Left ventricle myocardium superior (tissue), 1 donor: ENCODE measurements at regions not wholly inside any gene's neighbourhood (a gene's known extent, or its start where the extent isn't known, plus 50 kb on each side); places are given as distances from the start of the nearest gene placed in this dataset.

ENCODE experiments used
- ATAC-seq: fragments of 200-7000 bp; cut with Tn5 transposase; one replicate; pipeline ENCODE4 v1.9.1; 2020; ENCODE audit warnings: mild to moderate bottlenecking, moderate library complexity
- DNase-seq: peaks from one replicate; pipeline ENCODE4 v3.0.0-alpha.2; 2020
- intact Hi-C: fragments of 100-400 bp; cut with micrococcal nuclease; formaldehyde crosslinking; loops from one replicate; pipeline ENCODE4 v1.11.0; 2022
- donor health status: DM: no; HTN: yes; CAD: no; lungs with severe emphysema.

DNA sequence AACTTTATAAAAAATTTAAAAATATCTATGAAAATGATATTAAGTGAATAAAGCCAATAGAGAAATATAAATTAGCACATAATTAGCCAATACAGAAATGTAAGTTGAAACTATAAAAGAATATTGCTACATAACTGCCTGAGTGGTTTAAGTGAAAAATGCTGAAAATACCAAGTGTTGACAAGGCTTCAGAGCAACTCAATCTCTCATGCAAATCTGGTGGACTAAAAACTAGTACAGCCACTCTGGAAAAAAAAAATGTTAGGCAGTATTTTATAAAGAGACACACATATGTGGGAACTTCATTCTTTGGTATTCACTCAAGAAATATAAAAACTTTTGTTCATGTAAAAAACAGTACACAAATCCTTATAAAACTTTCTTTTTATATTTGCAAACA lies 833.7 kb upstream of the ROBO1 start:
- intact Hi-C loops: no loop called here
- DNase-seq: no peak
- ATAC-seq: no peak

- DNase-seq: no peak
- ATAC-seq: no peak
- intact Hi-C loops: no loop called here
Observed at GRCh38 chr3:80592792-80593191, 825.0 kb upstream of the ROBO1 start.

DNA sequence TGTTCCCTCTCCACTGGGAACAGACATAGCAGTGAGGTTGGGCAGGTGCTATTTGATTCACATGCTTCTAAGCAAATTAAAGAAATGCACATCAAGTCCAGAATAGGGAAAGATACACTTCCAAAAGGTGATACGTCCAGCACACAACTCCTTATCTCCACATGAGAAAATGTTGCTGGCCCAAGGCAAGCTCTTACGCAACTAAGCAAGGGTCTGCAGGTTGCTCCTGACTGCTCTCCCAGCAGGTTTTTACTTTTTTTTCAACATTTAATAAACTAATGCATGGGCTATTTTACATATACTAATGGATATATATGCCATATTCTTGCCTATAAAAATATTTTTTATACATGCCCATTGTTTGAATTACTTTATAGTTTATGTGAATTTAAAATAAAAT lies 818.5 kb upstream of the ROBO1 start:
- ATAC-seq (no peak), DNase-seq (no peak)
- intact Hi-C loops: no loop called here

GRCh38 chr3:80580146-80580545 lies 812.3 kb upstream of the ROBO1 start:
- ATAC-seq (no peak), DNase-seq (no peak)
- intact Hi-C loops: no loop called here

DNA sequence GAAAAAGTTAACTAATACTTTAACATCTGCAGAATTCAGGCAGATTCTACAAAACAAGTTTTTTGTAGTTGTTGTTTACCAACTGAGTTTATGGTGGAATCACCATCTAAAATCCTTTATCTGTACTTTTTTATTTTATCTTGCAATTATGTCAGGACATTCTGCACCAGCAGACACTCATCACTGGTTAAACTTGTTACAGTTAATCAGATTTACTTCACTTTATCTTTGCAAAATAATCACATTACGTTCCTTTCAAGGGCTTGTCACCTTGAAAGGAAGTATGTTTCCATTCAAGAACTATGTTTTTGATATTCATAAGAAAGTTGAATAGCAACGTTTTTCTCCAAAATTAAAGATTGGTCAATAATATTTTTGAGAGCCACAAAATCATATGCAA lies 796.6 kb upstream of the ROBO1 start:
- DNase-seq: no peak
- intact Hi-C loops: no loop called here
- ATAC-seq: no peak

DNA sequence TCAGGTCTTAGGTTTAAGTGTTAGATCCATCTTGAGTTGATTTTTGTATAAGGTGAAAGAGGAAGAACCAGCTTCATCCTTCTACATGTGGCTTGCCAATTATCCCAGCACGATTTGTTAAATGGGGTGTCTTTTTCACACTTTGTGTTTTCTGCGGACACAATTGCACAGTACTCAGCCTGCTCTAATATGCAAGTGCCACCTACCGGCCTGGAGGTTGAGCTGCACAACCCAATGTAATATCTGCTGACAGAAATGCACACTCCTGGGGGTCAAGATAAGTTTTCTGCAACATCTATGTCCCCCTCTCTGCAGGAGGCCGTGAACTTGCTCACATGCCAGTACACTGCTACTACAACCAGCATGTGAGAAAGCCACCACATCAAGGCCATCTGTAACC lies 791.9 kb upstream of the ROBO1 start:
- intact Hi-C loops: no loop called here
- DNase-seq (no peak), ATAC-seq (no peak)

DNA sequence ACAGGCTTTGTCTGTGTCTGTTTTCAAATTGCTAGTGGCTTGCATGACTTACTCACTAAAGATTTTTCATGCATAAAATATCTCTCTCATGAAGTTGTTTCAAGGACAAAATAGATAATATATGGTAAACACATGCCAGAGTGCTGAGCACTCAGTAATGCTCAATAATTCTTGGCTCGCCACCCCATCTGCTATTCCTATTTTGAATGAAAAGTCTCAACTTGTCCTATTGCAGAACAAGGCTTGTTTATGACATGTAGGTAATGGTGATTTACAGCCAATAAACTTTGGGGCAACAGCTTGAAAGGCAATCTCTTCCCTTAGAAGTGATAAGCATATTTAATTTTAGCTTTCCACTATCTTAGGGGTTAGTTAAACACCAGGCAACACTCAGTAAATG lies 789.0 kb upstream of the ROBO1 start:
- intact Hi-C loops: no loop called here
- ATAC-seq: no peak
- DNase-seq: no peak

- DNase-seq: no peak
- intact Hi-C loops: no loop called here
- no peak for ATAC-seq
Observed at GRCh38 chr3:80554304-80554703, 786.5 kb upstream of the ROBO1 start.

GRCh38 chr3:80553211-80553610 lies 785.4 kb upstream of the ROBO1 start:
- no peak for DNase-seq
- intact Hi-C loops: no loop called here
- ATAC-seq: no peak

DNA sequence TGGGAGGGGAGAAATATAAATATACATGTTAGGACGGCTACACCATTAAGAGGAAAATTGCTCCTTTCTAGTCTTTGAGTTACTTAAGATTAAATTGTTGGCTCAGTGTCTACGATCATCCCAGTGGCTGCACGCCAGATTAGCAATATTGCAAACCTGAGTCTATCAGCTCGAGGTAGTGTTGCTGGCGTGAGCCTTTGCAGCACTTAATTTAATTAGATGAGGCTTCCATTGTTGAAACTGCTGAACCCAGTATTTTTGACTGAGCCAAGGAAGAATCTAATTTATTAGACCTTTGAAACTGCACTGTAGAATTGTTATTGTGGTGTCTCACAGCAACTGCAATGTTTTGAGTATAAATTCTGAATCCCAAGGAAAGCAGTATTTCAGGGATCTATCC lies 782.4 kb upstream of the ROBO1 start:
- ATAC-seq: no peak
- DNase-seq: no peak
- intact Hi-C loops: no loop called here

- no peak for ATAC-seq
Observed at GRCh38 chr3:80549173-80549572, 781.4 kb upstream of the ROBO1 start.

GRCh38 chr3:80543154-80543553 lies 775.4 kb upstream of the ROBO1 start:
- DNase-seq (no peak), ATAC-seq (no peak)
- intact Hi-C loops: no loop called here

More at GRCh38 chr3:80549173-80549572, 781.4 kb upstream of the ROBO1 start:
- no peak for DNase-seq
- intact Hi-C loops: no loop called here

GRCh38 chr3:80542456-80542855 lies 774.7 kb upstream of the ROBO1 start:
- intact Hi-C loops: no loop called here
- no peak for ATAC-seq

GRCh38 chr3:80537680-80538079 lies 769.9 kb upstream of the ROBO1 start:
- DNase-seq (no peak), ATAC-seq (no peak)
- intact Hi-C loops: no loop called here

More at GRCh38 chr3:80542456-80542855, 774.7 kb upstream of the ROBO1 start:
- no peak for DNase-seq

- DNase-seq: no peak
- ATAC-seq: no peak
- intact Hi-C loops: no loop called here
Observed at GRCh38 chr3:80535286-80535685, 767.5 kb upstream of the ROBO1 start.

DNA sequence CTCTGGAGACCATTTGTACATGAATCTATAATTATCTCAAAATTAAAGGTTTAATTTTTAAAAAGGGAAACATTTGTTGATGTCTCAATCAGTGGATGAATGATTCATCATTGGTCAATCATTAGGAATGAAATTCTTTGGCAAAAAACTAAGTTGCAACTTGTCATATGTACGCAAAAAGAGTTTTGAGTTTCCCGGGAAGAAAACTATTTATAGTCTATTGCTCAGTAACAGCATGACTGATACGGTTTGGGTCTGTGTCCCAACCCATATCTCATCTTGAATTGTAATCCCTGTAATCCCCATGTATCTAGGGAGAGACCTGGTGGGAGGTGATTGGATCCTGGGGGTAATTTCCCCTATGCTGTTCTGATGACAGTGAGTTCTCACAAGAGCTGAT lies 765.8 kb upstream of the ROBO1 start:
- ATAC-seq (no peak), DNase-seq (no peak)
- intact Hi-C loops: no loop called here

GRCh38 chr3:80526153-80526552 lies 758.4 kb upstream of the ROBO1 start:
- ATAC-seq: no peak
- no peak for DNase-seq
- intact Hi-C loops: no loop called here

DNA sequence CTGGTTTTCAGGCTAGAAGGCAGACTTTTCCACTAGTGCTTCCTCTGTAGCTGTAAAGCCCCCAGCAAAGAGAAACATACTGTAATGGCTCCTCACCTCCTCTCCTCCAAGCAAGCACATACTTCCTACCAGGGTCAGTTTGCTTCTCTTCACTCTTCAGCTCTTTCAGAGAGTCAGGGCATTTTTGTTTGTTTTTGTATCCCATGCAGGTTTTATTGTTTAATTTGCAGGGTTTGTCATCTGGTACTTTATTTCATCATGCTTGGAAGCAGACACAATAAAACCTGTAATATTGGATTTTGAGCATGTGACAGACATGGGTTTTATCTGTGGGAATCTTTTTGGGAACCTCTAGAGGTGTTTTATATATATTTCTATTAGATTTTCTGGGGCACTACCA lies 753.3 kb upstream of the ROBO1 start:
- no peak for DNase-seq
- no peak for ATAC-seq
- intact Hi-C loops: no loop called here

DNA sequence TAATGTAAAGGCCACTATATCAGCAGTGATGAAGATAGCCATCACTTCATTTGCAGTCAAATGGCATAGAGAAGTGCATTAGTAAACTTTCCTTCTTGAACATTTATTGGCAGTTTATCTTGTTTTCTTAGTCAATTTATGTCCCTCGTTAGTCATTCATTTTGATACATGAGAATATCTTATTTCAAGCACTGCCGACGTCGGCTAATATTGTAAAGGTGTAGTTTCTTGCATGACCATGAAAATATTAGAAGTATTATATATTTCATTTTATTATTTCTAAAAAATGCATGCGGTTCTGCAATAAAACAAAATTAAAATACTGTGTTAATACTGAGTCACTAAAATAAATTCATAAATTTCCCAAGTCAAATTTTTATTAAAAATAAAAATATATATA lies 751.6 kb upstream of the ROBO1 start:
- ATAC-seq (no peak), DNase-seq (no peak)
- intact Hi-C loops: no loop called here

GRCh38 chr3:80496452-80496851 lies 728.7 kb upstream of the ROBO1 start:
- DNase-seq: no peak
- ATAC-seq: no peak
- intact Hi-C loops: no loop called here

GRCh38 chr3:80492162-80492561 lies 724.4 kb upstream of the ROBO1 start:
- no peak for ATAC-seq
- DNase-seq: no peak
- intact Hi-C loops: no loop called here

GRCh38 chr3:80472961-80473360 lies 705.2 kb upstream of the ROBO1 start:
- intact Hi-C loops: no loop called here
- DNase-seq (no peak), ATAC-seq (no peak)
